LoVo (cell line): ENCODE measurements at regions not wholly inside any gene's neighbourhood (a gene's known extent, or its start where the extent isn't known, plus 50 kb on each side); places are given as distances from the start of the nearest gene placed in this dataset.

ENCODE experiments used
- DNase-seq: peaks from one replicate; pipeline ENCODE4 v3.0.0-alpha.2; 2016; ENCODE audit warnings: low spot score

- no peak for DNase-seq
Observed at GRCh38 chr1:81618376-81618775, 182.4 kb upstream of the ADGRL2 start.

DNA sequence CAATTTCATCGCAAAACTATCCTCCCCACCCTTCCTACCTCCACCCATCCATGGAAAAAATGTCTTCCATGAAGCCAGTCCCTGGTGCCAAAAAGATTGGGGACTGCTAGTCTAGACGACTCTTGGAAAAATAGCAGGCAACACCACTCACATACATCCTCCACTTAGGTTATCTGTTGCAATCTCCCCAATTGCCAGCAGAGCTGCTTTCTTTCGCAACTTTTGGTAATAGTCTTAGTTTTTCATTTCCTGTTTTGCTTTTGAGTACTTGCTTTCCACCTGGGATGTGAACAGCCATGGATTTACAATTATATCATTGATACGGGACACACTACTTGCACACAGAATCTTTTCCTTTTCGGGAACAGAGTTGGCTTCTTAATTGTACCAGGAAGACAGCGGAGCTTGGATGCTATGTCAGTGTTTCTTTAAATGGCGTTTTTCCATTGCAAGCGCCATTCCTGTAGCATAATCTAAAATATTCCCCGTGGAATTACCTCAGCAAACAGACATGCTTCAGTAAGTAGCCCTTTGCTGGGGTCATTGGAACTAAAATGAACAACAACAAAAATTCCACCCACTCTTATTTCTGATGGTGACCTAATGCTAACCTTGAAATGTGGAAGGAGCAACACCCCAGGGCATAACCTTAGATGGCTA is 183.3 kb upstream of the ADGRL2 start:
- no peak for DNase-seq

GRCh38 chr1:81613803-81614202 is 186.9 kb upstream of the ADGRL2 start:
- DNase-seq, result no peak

DNA sequence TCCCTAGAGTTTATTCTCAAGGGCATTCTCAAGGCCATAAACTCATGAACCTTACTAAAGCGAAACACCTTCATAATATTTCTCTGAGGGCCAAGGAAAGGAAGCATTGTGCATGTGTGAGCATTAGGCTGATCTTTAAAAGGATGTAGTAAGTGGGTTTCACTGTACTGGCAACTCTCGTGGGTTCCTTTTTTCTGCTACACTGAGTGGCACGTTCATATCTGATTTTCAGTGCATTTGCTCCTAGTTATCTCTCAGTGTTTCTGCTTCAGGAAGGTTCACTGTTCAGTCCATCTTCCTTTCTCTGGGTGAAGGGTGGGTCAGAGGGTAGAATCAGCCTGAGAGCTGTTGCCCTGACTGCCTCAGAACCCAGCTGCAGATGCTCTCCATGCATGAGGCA is 192.8 kb upstream of the ADGRL2 start:
- no peak for DNase-seq

DNA sequence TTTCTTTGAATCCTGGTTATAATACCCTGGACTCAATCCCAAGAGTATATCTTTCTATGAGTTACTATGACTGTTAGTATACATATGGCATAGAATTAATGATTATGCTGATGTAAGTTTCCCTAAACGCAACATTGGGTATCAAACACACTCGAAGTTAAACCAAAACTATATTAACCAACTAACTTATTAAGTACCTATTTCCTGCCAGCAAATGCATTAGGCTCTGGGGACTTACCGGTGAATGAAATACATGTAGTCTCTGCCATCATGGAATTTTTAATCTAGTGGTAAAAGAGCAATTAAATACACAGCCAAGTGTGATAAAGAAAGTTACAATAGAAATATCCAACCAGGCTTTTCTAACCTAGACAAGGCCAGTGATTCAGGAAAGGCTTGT is 193.6 kb upstream of the ADGRL2 start:
- no peak for DNase-seq

- no peak for DNase-seq
Observed at GRCh38 chr1:81606656-81607055, 194.1 kb upstream of the ADGRL2 start.

DNA sequence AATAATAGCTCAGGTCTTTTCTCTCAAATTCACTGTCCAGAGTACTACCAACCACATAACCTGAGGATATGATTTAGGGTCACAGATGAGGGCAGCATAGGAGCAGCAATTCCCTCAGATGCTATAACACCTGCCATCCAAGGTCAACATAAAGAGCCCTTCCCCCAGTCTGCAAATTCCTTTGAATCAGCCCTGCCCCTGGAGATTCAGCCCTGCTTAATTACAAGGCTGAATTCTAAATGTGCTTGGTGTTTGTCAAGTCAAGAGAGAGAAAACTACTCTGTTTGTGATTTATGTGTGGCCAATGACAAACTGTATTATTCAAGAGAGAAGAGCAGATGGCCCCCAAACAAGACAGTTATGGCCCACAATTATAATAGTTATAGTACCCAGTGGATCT is 195.7 kb upstream of the ADGRL2 start:
- DNase-seq, result no peak

- no peak for DNase-seq
Observed at GRCh38 chr1:81600878-81601622, 199.7 kb upstream of the ADGRL2 start.

- no peak for DNase-seq
Observed at GRCh38 chr1:81600363-81600762, 200.4 kb upstream of the ADGRL2 start.

DNA sequence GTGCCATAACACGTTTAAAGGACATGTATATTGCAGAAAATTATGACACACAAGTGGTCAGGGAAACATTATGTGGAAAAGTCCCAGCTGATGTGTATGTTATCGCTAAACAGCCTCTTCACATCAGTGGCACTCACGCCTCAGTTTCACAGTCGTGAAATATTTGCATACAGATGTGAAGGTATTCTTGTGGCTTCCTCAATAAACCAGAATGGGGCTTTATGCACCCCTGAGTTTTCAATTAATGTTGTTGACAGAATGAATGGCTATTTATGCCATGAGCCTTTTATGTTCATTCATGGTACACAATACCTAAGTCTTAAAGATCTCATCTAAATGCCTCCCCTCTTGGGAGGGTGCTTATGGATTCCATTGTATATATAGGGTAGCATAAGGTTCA is 202.1 kb upstream of the ADGRL2 start:
- no peak for DNase-seq

DNA sequence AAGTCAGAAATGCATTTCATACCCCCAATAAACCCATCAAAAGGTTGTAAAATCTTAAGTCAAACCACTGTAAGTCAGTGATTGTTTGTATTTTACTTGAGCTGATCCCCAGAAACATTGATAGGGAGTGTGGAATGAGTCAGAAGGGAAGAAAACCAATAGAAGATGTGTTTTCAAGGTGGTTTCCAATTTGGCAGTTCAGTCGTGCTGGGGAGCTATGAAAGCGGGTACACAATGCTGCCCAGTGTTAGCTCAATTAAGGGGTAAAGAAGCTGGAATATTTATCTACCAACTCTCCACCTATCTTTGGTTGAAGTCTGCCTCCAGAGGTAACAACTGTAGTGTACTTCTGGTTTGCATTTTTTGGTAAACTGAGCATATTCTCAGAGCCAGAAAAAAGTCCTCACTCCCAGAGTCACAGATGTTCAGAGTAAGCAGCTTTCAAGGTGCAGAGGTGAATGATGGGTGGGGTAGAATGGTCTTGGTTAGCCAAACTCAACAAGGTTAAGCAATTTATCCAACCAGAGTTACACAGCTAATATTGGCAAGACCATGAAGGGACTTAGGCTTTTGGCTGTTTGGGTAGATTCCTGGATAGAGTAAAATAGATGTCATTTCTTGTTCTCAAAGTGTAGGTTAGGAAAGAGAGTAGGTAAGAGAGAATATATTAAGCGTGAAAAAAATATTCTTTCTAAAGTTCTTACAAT is 202.9 kb upstream of the ADGRL2 start:
- DNase-seq, result no peak

DNA sequence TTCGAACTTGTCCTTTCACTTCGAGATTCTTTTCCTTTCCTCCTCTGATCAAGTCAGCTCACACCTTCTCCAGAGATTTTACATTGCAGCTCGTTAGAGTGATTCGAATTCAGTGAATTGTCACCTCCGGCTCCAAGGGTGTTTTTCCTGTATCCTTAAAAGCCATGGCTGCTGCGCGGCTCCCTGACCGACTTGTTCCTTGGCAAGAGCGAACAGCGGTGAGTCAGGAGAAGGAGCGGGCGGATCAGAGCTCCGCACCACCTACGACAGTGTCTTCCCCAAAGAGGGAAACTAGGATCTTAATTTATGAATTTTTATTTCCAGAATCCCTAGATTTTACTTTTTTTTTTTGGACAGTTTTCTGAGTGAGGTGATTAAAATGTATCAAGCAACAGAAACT is 204.4 kb upstream of the ADGRL2 start:
- DNase-seq, result no peak

DNA sequence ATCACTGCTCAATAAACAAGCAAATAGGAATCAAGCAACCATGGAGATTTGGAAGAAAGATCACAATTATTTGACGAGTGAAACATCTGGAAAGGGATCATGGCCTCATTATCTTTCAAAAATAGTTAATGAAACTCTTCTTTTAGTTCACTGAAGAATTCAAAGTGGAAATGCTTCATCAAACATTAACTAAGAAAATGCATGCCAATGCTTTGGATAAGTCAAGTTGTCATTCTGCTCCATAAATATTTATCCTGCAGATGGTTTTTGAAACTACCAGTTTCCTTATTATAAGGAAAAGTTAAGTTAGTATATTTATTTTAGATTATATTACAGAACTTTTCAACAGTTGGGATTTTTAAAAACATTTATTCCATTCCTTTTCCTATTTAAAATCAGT is 206.5 kb upstream of the ADGRL2 start:
- no peak for DNase-seq

DNA sequence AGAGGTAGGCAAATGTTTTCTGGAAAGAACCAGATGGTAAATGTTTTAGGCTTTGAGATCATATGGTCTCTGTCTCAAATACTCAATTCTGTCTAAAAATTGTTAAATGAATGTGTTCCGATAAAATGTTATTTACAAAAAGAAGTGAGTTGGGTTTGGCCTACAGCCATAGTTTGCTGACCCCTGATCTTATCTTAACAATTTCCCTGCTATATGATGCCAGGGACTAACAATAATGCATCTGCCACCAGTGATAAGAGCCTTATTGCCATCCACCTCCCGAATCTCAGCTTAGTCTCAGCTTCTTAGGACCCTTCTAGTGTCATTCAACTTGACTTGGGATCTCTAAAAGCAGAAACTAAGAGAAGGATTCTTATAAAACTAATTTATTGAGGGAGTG is 208.5 kb upstream of the ADGRL2 start:
- DNase-seq, result no peak

DNA sequence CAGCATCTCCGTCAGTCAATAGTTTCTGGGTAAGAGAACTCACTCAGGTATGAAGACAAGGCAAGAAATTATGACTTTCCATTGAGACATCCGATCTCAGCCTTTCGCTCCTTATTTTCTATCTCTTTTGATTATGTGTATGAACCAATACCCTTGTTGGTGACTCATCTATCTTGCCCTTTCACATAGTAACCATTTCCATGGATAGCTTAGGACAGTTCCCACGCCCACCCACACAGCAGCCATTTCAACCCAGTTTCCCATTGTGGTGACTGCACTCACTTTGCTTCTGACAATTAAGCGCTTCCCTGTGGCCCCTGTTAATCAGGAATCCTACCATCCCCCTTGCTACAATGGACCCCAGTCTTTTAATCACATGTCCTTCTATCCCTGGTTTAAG is 210.6 kb upstream of the ADGRL2 start:
- no peak for DNase-seq

DNA sequence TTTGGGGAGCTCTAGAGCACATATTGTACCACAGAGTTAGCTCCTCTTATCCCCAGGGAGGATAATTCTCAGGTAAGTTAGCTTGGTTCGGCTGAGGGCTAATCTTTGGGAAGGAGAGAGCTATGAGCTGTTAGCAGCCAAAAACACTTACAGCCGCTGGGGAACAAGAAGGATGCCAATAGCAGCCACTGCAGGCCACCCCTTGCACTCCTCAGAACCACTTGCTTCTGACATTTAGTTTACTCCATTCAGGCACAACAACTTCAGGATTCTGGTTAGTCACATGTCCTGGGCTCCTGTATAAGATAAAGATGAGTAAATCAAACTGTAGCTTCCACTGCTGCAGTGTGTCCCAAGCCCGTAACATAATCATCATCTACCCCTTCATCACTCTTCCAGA is 212.6 kb upstream of the ADGRL2 start:
- no peak for DNase-seq

DNA sequence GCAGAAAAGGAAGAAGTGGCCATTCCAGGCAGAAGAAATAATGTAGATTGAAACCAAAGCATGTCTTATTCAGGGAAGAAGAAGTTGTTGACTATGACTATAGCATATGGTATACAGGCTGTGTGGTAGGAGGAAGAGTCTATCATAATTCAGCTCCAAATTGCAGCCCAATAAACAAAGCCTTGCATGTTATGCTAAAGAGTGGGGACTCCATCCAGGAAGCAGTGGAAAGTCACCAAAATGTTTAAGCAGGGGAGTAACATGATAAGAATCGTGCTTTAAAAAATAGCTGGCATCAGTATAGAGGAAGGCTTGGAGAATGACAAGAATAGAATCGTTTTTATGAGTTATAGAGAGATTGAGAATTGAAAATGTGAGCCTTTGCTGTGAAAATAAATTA is 213.3 kb upstream of the ADGRL2 start:
- DNase-seq, result no peak

GRCh38 chr1:81585371-81585770 is 215.4 kb upstream of the ADGRL2 start:
- DNase-seq, result no peak

DNA sequence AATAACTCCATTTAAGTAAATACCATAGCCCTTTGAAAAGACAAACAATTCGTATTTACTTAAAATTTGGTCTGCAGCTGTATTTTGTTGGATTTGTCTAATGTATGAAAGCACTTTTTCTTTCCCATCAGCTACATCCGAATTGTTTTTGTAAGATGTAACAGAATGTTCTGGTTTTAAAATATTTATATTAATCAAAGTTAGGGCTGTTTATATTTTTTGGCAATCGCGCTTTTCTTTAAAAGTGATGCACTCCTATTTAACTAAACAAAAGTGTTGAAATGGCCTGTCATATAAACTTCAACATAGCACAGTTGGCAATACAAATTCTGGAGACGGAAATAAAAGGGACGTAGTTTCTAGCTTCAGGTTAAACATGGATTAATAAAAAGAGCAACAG is 216.3 kb upstream of the ADGRL2 start:
- DNase-seq, result no peak

- no peak for DNase-seq
Observed at GRCh38 chr1:81583878-81584277, 216.9 kb upstream of the ADGRL2 start.

GRCh38 chr1:81582467-81582986 is 218.2 kb upstream of the ADGRL2 start:
- DNase-seq, result no peak

- no peak for DNase-seq
Observed at GRCh38 chr1:81578867-81579266, 221.9 kb upstream of the ADGRL2 start.

DNA sequence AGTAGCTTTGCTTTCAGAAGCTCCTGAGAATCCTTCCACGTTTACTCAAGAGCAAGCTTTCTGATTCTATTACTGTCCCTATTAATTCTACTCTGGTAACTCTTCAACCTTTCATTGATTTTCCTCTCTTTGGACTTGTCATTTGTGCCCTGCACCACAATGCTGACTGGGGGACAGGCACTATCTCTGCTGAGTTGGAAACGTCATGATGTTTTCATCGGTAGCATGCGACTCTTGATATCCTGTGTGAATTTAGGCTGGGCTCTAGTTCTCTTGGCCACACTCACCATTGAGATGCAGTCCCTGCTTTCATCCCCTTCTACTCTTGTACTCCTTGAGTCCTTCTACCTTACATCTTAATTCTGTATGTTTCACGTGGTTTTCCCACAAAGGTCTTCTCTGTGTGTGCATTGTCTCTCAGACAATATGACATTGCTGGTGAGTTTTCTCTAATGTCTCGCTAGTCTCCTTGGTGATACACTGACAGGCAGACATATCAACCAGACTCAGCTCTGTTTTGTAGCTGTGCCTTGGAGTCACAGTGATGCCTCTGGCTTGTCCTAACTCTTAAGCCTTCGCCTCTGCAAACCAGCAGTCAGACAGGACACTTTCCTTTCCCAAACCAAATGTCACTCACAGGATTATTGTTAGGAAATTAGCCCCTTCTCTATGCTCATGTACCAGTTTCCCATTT is 223.6 kb upstream of the ADGRL2 start:
- no peak for DNase-seq
